Panc1 (cell line): ENCODE measurements at regions not wholly inside any gene's neighbourhood (a gene's known extent, or its start where the extent isn't known, plus 50 kb on each side); places are given as distances from the start of the nearest gene placed in this dataset.

Source experiments
- ATAC-seq: fragments of 200-7000 bp; cut with Tn5 transposase; 2 replicates; pipeline ENCODE4 v1.9.1; 2020; ENCODE audit warnings: mild to moderate bottlenecking, moderate library complexity
- BruUV-seq: library from RNA; stranded (reverse); fragments of 400-500 nt; replicated peaks from 2 replicates; lab custom pipeline; 2021; lab: Mats Ljungman, UMichigan
- CTCF ChIA-PET: fragments of 300-600 bp; sonication (Branson Sonifier 250); formaldehyde crosslinking; loops from one replicate; lab custom pipeline; 2022; ENCODE audit warnings: antibody characterized with exemption; lab: Charles Lee
- POLR2A ChIA-PET: fragments of 300-600 bp; sonication (Branson Sonifier 250); formaldehyde crosslinking; loops from one replicate; lab custom pipeline; 2022; ENCODE audit warnings: antibody characterized with exemption; lab: Charles Lee
- DNase-seq: peaks from one replicate; pipeline ENCODE4 v3.0.0-alpha.2; 2010; ENCODE audit warnings: low read depth, low spot score
- H3K27ac ChIP-seq: 2 replicates; pipeline ENCODE4 v1.5.1; 2011; ENCODE audit warnings: mild to moderate bottlenecking, low read length, inconsistent platforms
- H3K27me3 ChIP-seq: fragments of 200-500 bp; sonication (Bioruptor generic); 2 replicates; pipeline ENCODE4 v1.6.0; 2014; ENCODE audit warnings: low read length, inconsistent platforms; ENCODE audit not compliant: control insufficient read depth, insufficient read depth
- H3K36me3 ChIP-seq: fragments of 200-500 bp; sonication (Bioruptor generic); 2 replicates; pipeline ENCODE4 v1.5.1; 2014; ENCODE audit warnings: inconsistent platforms, mild to moderate bottlenecking, low read length, moderate library complexity; ENCODE audit not compliant: control insufficient read depth, insufficient read depth
- H3K4me1 ChIP-seq: 2 replicates; pipeline ENCODE4 v1.5.1; 2011; ENCODE audit warnings: inconsistent platforms, mild to moderate bottlenecking, low read length, moderate library complexity; ENCODE audit not compliant: control insufficient read depth, insufficient read depth
- H3K4me3 ChIP-seq, 2 experiments: 2 replicates each; pipeline ENCODE4 v1.5.1; 2011 to 2012; ENCODE audit warnings: low read depth in 2 of 2, low read length in 2 of 2, mild to moderate bottlenecking in 2 of 2, inconsistent platforms in 1 of 2, moderate library complexity in 1 of 2
- H3K9me3 ChIP-seq: fragments of 200-500 bp; sonication (Bioruptor generic); 2 replicates; pipeline ENCODE4 v1.5.1; 2014; ENCODE audit warnings: low read depth, mild to moderate bottlenecking, inconsistent platforms, low read length, moderate library complexity; ENCODE audit not compliant: control insufficient read depth, insufficient read depth
- CTCF ChIP-seq: fragments of 450-650 bp; IDR thresholded peaks from 2 replicates; pipeline ENCODE4 v1.5.1; 2017; ENCODE audit warnings: mild to moderate bottlenecking
- POLR2AphosphoS5 ChIP-seq: IDR thresholded peaks from 2 replicates; pipeline ENCODE4 v1.6.1; 2012; ENCODE audit warnings: mild to moderate bottlenecking, low read depth, low read length, moderate library complexity
- SIN3A ChIP-seq: IDR thresholded peaks from 2 replicates; pipeline ENCODE4 v1.6.1; 2012; ENCODE audit warnings: low read depth, mild to moderate bottlenecking, low read length, moderate library complexity, borderline replicate concordance; ENCODE audit not compliant: insufficient read depth
- TCF7L2 ChIP-seq: IDR thresholded peaks from 2 replicates; pipeline ENCODE4 v1.6.1; 2011; ENCODE audit warnings: mild to moderate bottlenecking, low read depth, low read length, inconsistent platforms
- in situ Hi-C: cut with HindIII; loops from 2 replicates; pipeline ENCODE4 v1.10.0; 2016; ENCODE audit warnings: low sequenced_read_pairs, low pct_unique_long_range_greater_than_20kb
- intact Hi-C: fragments of 100-400 bp; cut with micrococcal nuclease; formaldehyde crosslinking; loops from one replicate; pipeline ENCODE4 v1.10.0; 2022; ENCODE audit not compliant: unreplicated experiment
- TF ChIP-seq, protein P1 (sequence below), 2 experiments: IDR thresholded peaks; 2 replicates each; pipeline ENCODE4 v1.6.1; 2011 to 2012; ENCODE audit warnings: low read depth in 2 of 2, control low read depth in 1 of 2, low read length in 1 of 2, mild to moderate bottlenecking in 1 of 2, moderate library complexity in 1 of 2; ENCODE audit not compliant: insufficient read depth in 1 of 2

GRCh38 chr12:114294303-114294685 lies 111.7 kb downstream of the TBX5 start:
- POLR2A ChIA-PET, result no interaction called here

GRCh38 chr12:114293571-114294302 lies 112.2 kb downstream of the TBX5 start:
- POLR2A ChIA-PET, result no interaction called here

More at GRCh38 chr12:114294303-114294685, 111.7 kb downstream of the TBX5 start:
- H3K4me1 ChIP-seq, result no peaks in the 10 kb centered on the region
- no peak overlapping the region for H3K4me3 ChIP-seq
- in situ Hi-C loops (no loop called here), intact Hi-C loops (no loop called here)
- ATAC-seq, result no peak
- H3K27ac ChIP-seq, result no peak overlapping the region
- no peak for DNase-seq
- no TSS peak for BruUV-seq
- no peaks in the 10 kb centered on the region for H3K27me3 ChIP-seq
- TF ChIP-seq CTCF, result no peak
- no peak for TF ChIP-seq POLR2AphosphoS5
- no peak for TF ChIP-seq TCF7L2
- TF ChIP-seq, protein P1, sequence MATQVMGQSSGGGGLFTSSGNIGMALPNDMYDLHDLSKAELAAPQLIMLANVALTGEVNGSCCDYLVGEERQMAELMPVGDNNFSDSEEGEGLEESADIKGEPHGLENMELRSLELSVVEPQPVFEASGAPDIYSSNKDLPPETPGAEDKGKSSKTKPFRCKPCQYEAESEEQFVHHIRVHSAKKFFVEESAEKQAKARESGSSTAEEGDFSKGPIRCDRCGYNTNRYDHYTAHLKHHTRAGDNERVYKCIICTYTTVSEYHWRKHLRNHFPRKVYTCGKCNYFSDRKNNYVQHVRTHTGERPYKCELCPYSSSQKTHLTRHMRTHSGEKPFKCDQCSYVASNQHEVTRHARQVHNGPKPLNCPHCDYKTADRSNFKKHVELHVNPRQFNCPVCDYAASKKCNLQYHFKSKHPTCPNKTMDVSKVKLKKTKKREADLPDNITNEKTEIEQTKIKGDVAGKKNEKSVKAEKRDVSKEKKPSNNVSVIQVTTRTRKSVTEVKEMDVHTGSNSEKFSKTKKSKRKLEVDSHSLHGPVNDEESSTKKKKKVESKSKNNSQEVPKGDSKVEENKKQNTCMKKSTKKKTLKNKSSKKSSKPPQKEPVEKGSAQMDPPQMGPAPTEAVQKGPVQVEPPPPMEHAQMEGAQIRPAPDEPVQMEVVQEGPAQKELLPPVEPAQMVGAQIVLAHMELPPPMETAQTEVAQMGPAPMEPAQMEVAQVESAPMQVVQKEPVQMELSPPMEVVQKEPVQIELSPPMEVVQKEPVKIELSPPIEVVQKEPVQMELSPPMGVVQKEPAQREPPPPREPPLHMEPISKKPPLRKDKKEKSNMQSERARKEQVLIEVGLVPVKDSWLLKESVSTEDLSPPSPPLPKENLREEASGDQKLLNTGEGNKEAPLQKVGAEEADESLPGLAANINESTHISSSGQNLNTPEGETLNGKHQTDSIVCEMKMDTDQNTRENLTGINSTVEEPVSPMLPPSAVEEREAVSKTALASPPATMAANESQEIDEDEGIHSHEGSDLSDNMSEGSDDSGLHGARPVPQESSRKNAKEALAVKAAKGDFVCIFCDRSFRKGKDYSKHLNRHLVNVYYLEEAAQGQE (IDR thresholded peaks at IDR 0.05; ENCODE audit: insufficient read depth in 1 of 2, low read depth in 2 of 2, low read length in 1 of 2), result no peak
- no peak for TF ChIP-seq SIN3A
- no peaks in the 10 kb centered on the region for H3K36me3 ChIP-seq
- H3K9me3 ChIP-seq, result no peaks in the 10 kb centered on the region
- CTCF ChIA-PET, result no interaction called here

More at GRCh38 chr12:114293571-114294302, 112.2 kb downstream of the TBX5 start:
- ATAC-seq (no peak), DNase-seq (no peak)
- Histone ChIP-seq H3K4me3 (no peak overlapping the region), H3K9me3 (no peaks in the 10 kb centered on the region), H3K36me3 (no peaks in the 10 kb centered on the region), H3K4me1 (no peaks in the 10 kb centered on the region), H3K27me3 (no peaks in the 10 kb centered on the region), H3K27ac (no peak overlapping the region)
- TF ChIP-seq, protein P1 (IDR thresholded peaks at IDR 0.05; ENCODE audit: insufficient read depth in 1 of 2, low read depth in 2 of 2, low read length in 1 of 2), result no peak
- TF ChIP-seq SIN3A (no peak), POLR2AphosphoS5 (no peak), CTCF (no peak), TCF7L2 (no peak)
- CTCF ChIA-PET, result no interaction called here
- in situ Hi-C loops, result no loop called here
- intact Hi-C loops, result no loop called here
- BruUV-seq, result no TSS peak
